ENCODE measurements at regions not wholly inside any gene's neighbourhood (a gene's known extent, or its start where the extent isn't known, plus 50 kb on each side); places are given as distances from the start of the nearest gene placed in this dataset.

- H3K9me2 ChIP-seq (replicated peaks; ENCODE audit: low read depth, low read length): no peaks in the 10 kb centered on the region
- H3K27me3 ChIP-seq (ENCODE audit: insufficient read depth, low read length, poor library complexity, severe bottlenecking): no peaks in the 10 kb centered on the region
- no peak overlapping the region for H3K4me2 ChIP-seq (ENCODE audit: low read depth, low read length, poor library complexity, severe bottlenecking)
- H3F3A ChIP-seq (ENCODE audit: low read depth): no peaks in the 10 kb centered on the region
- H2AFZ ChIP-seq (ENCODE audit: low read length): no peak overlapping the region
- H3K36me3 ChIP-seq (ENCODE audit: insufficient read depth, low read length): no peaks in the 10 kb centered on the region
- H3K9ac ChIP-seq (ENCODE audit: low read depth, low read length, poor library complexity, severe bottlenecking): no peak overlapping the region
- H3K4me3 ChIP-seq (ENCODE audit: low read length, poor library complexity, severe bottlenecking): no peak overlapping the region
- H3K4me1 ChIP-seq (ENCODE audit: insufficient read depth, low read length, poor library complexity, severe bottlenecking): no peaks in the 10 kb centered on the region
- H4K20me1 ChIP-seq (ENCODE audit: insufficient read depth, low read length, poor library complexity, severe bottlenecking): no peaks in the 10 kb centered on the region
- H3K9me3 ChIP-seq (ENCODE audit: insufficient read depth, low read depth, low read length): 0 out of 2 replicates have a peak, but pooled peaks cover 4% of the 10 kb centered on the region
- H3K79me2 ChIP-seq (ENCODE audit: insufficient read depth, low read length): no peaks in the 10 kb centered on the region
- no peak for TF ChIP-seq CTCF (conservative IDR thresholded peaks at IDR 0.05; ENCODE audit: low read length)
- TF ChIP-seq EZH2phosphoT487 (IDR thresholded peaks at IDR 0.05; ENCODE audit: borderline replicate concordance): no peak
Measured at GRCh38 chr13:107239213-107239612, 671.3 kb upstream of the ARGLU1 start.

GRCh38 chr13:107238262-107238981 lies 670.5 kb upstream of the ARGLU1 start:
- no peak overlapping the region for H3K9ac ChIP-seq (ENCODE audit: low read depth, low read length, poor library complexity, severe bottlenecking)
- H3K27me3 ChIP-seq (ENCODE audit: insufficient read depth, low read length, poor library complexity, severe bottlenecking): no peaks in the 10 kb centered on the region
- no peaks in the 10 kb centered on the region for H3F3A ChIP-seq (ENCODE audit: low read depth)
- no peak overlapping the region for H3K4me3 ChIP-seq (ENCODE audit: low read length, poor library complexity, severe bottlenecking)
- H3K9me2 ChIP-seq (replicated peaks; ENCODE audit: low read depth, low read length): no peaks in the 10 kb centered on the region
- no peaks in the 10 kb centered on the region for H3K36me3 ChIP-seq (ENCODE audit: insufficient read depth, low read length)
- H3K79me2 ChIP-seq (ENCODE audit: insufficient read depth, low read length): no peaks in the 10 kb centered on the region
- H4K20me1 ChIP-seq (ENCODE audit: insufficient read depth, low read length, poor library complexity, severe bottlenecking): no peaks in the 10 kb centered on the region
- no peaks in the 10 kb centered on the region for H3K9me3 ChIP-seq (ENCODE audit: insufficient read depth, low read depth, low read length)
- H3K4me2 ChIP-seq (ENCODE audit: low read depth, low read length, poor library complexity, severe bottlenecking): no peak overlapping the region
- no peak overlapping the region for H2AFZ ChIP-seq (ENCODE audit: low read length)
- H3K4me1 ChIP-seq (ENCODE audit: insufficient read depth, low read length, poor library complexity, severe bottlenecking): no peaks in the 10 kb centered on the region
- TF ChIP-seq EZH2phosphoT487 (IDR thresholded peaks at IDR 0.05; ENCODE audit: borderline replicate concordance) (no peak), CTCF (conservative IDR thresholded peaks at IDR 0.05; ENCODE audit: low read length) (no peak)

- Histone ChIP-seq H3F3A (ENCODE audit: low read depth) (no peaks in the 10 kb centered on the region), H3K4me2 (ENCODE audit: low read depth, low read length, poor library complexity, severe bottlenecking) (no peak overlapping the region), H3K36me3 (ENCODE audit: insufficient read depth, low read length) (no peaks in the 10 kb centered on the region), H3K27me3 (ENCODE audit: insufficient read depth, low read length, poor library complexity, severe bottlenecking) (no peaks in the 10 kb centered on the region), H2AFZ (ENCODE audit: low read length) (no peak overlapping the region), H3K9me2 (replicated peaks; ENCODE audit: low read depth, low read length) (no peaks in the 10 kb centered on the region), H3K9me3 (ENCODE audit: insufficient read depth, low read depth, low read length) (no peaks in the 10 kb centered on the region), H3K4me1 (ENCODE audit: insufficient read depth, low read length, poor library complexity, severe bottlenecking) (no peaks in the 10 kb centered on the region), H4K20me1 (ENCODE audit: insufficient read depth, low read length, poor library complexity, severe bottlenecking) (no peaks in the 10 kb centered on the region), H3K9ac (ENCODE audit: low read depth, low read length, poor library complexity, severe bottlenecking) (no peak overlapping the region), H3K4me3 (ENCODE audit: low read length, poor library complexity, severe bottlenecking) (no peak overlapping the region), H3K79me2 (ENCODE audit: insufficient read depth, low read length) (no peaks in the 10 kb centered on the region)
- no peak for TF ChIP-seq CTCF (conservative IDR thresholded peaks at IDR 0.05; ENCODE audit: low read length)
- TF ChIP-seq EZH2phosphoT487 (IDR thresholded peaks at IDR 0.05; ENCODE audit: borderline replicate concordance): no peak
Measured at GRCh38 chr13:107234319-107235073, 666.6 kb upstream of the ARGLU1 start.
